Heart left ventricle (tissue), 13 donors: ENCODE measurements at regions not wholly inside any gene's neighbourhood (a gene's known extent, or its start where the extent isn't known, plus 50 kb on each side); places are given as distances from the start of the nearest gene placed in this dataset.

ENCODE experiments used
- CTCF ChIP-seq, 12 donors: fragments of 200-600 bp; sonication (generic) in 4 of 12; IDR thresholded peaks; one replicate each; pipeline versions ENCODE4 v1.5.0 to v1.8.0; 2018 to 2022; ENCODE audit warnings: antibody characterized with exemption in 12 of 12, mild to moderate bottlenecking in 5 of 12
- POLR2A ChIP-seq, 2 donors: fragments of 450-650 bp; IDR thresholded peaks; one replicate each; pipeline ENCODE4 v1.6.1; 2017; ENCODE audit warnings: antibody characterized with exemption in 2 of 2, mild to moderate bottlenecking in 2 of 2, moderate library complexity in 2 of 2
- donor health status: ischemic (EF 13 %, LVEDD 7.1; RV severe dilation, severe dysfunction).
- donor health status: DM: no; HTN: yes; CAD: no.
- donor health status: DM: no; HTN: no; CAD: no.
- donor health status: ischemic (EF 25% LVEDD 6.9; RV normal size, moderate dysfunction).
- donor health status: ischemic (EF 25% LVEDD 5.7; RV mildly dilated, moderate dysfunction).
- donor health status: ischemic (EF 35%, LVEDD 5.7; RV mildly dilated, moderate dysfunction).
- donor health status: nonischemic (EF 11% LVEDD 7.7; RV severe dilation, severe dysfunction).
- donor health status: DM: yes; HTN: yes; CAD: no.
- donor health status: PGD.
- donor health status: ischemic (EF 29% LVEDD 5.4; RV normal size, mild dysfunction).
- donor health status: nonischemic (EF 23%, LVEDD 6.1; RV moderate dilation, normal function).

- TF ChIP-seq POLR2A (IDR thresholded peaks at IDR 0.05) = no peak
- TF ChIP-seq CTCF (IDR thresholded peaks at IDR 0.05) = no peak
Observed at GRCh38 chr2:129716781-129717559, 262.5 kb upstream of the RAB6C start.
